ENCODE measurements at regions not wholly inside any gene's neighbourhood (a gene's known extent, or its start where the extent isn't known, plus 50 kb on each side); places are given as distances from the start of the nearest gene placed in this dataset.
A peak's percentile ranks its signal among the peaks of the same experiment; 100 is the strongest.
"Not testable (repeated sequence)": the region's sequence is repeated elsewhere in the genome, so short reads cannot be mapped to it uniquely, and the experiment has no call there.

DNA sequence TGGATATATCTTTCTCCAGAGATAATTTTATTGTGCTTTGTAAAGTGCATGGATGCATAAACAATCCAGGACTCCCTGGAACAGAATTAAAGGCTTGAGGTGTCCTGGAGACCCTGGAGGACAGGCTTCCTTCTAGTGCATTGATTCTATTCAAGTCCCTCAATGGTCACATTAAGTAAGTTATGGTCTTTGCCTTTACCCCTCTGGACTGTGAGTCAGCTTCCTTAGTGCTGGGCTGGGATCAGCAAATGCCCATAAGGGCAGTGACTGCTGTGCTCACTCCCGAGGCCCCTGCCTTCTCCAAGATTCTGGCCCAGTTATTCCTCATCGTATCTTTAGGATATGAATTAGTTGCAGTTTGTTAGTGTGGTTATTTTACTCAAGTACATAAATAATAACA lies 178.7 kb upstream of the PRSS58 start:
- no peak for DNase-seq

DNA sequence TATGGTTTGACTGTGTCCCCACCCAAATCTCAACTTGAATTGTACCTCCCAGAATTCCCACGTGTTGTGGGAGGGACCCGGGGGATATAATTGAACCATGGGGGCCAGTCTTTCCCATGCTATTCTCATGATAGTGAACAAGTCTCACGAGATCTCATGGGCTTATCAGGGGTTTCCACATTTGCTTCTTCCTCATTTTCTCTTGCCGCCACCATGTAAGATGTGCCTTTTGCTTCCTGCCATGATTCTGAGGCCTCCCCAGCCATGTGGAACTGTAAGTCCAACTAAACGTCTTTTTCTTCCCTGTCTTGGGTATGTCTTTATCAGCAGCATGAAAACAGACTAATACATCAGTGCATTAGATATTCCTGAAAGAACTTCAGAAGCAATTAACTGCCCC lies 177.7 kb upstream of the PRSS58 start:
- DNase-seq = not testable (repeated sequence)

DNA sequence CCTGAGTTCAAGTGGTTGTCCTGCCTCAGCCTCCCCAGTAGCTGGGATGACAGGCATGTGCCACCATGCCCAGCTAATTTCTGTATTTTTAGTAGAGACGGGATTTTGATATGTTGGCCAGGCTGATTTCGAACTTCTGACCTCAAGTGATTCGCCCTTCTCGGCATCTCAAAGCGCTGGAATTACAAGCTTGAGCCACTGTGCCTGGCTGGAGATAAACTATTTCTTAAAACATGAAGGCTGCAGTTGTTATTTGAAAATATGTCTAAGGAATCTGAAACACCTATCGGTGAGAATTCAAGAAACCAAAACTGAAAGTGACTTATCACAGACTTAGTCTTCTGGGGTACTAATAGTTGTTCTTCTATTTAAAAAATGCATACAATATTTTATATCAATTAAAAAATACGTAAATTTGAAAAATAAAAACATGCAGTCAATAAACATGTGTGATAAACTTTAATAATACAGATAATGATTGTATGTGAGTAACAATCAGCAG lies 176.9 kb upstream of the PRSS58 start:
- no peak for DNase-seq

DNA sequence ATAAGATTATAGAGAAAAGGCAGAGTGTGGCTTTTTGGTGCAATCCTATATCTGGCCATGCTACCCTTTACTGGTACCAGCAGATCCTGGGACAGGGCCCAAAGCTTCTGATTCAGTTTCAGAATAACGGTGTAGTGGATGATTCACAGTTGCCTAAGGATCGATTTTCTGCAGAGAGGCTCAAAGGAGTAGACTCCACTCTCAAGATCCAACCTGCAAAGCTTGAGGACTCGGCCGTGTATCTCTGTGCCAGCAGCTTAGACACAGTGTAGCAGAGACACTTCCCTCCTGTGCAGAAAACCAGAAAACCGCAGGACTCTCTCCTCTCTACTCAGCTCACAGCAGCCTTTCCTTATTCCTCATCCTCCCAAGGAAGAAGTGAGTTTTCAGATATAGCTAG lies 176.3 kb upstream of the PRSS58 start:
- DNase-seq = not testable (repeated sequence)

DNA sequence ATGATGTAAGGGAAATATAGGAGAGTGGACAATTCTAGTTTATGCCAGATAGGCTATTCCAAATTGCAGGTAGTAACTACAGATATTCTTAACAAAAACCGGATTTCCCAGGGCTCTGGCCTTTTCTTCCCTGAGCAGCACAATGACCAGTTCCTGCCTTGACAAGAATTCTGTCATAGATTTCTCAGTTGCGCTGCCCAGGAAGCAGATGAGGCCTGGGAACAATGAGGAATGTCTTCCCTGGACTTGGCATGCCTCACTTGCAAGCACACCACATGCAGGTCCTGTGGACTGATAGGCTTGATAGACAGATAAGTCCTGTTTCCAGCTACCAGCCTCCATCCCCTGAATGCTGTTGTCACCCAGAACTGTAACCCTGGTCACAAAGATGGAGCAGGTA lies 174.5 kb upstream of the PRSS58 start:
- no peak for DNase-seq

DNA sequence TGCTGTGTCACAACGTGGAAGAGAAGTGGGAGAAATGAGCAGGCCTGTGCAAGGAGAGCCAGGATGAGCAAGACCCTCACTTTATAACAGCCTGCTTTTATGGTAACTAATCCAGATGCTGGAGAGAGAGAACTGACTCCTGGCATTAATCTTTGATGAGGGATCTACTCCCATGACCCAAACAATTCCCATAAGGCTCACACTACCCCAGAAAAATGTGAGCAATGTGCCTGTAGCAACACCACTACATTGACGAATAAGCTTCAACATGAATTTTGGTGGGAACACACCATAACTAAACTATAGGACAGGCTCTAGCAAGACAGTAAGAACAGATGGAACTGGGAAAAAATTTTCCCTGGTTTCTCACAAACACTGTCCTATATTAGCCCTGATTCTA lies 173.6 kb upstream of the PRSS58 start:
- DNase-seq = no peak

DNA sequence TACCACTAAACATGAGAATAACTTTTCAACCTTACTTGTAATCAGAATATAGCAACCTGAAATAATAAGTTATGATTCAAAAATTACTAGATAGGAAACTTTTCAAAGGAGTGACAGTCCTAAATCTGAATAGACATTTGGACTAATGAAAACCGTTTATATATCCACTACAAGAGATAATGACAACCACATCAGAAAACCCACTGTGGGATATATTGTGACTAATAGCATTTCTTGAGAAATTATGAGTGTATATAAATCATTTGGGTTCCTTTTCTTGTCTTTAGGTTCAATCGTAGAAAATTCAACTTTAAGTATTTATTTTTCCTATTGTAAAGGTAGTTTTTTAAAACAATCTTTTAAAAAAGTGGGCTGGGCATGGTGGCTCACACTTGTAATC lies 170.2 kb upstream of the PRSS58 start:
- no peak for DNase-seq

DNA sequence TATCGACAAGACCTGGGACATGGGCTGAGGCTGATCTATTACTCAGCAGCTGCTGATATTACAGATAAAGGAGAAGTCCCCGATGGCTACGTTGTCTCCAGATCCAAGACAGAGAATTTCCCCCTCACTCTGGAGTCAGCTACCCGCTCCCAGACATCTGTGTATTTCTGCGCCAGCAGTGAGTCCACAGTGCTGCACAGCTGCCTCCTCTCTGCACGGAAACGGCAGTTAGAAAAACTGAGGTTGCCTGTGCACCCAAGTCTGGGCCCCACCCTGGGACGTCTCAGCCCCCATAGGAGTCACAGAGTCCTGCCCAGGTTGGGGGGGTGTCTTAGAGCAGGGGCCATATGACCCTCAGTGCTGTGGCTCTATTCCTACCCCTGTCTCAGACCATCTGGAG lies 167.4 kb upstream of the PRSS58 start:
- no peak for DNase-seq

DNA sequence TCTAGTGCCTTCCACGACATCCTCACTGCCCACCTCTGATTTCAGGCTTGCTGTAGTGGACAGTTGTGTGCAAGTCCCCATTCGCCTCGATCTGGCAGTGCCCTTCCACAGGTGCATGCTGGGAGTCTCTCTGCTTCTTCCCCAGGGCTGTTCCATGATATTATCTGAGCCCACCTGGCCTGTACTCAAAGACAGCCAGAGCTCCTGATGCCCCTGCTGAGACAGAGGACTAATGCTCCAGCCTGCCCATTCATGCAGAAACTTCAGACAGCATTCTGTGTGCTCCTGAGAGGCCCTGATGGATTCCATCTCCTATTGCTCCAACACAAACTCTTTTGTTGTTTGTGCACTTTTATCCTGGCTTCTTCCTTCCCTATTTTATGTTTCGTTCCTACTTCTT lies 164.8 kb upstream of the PRSS58 start:
- no peak for DNase-seq

DNA sequence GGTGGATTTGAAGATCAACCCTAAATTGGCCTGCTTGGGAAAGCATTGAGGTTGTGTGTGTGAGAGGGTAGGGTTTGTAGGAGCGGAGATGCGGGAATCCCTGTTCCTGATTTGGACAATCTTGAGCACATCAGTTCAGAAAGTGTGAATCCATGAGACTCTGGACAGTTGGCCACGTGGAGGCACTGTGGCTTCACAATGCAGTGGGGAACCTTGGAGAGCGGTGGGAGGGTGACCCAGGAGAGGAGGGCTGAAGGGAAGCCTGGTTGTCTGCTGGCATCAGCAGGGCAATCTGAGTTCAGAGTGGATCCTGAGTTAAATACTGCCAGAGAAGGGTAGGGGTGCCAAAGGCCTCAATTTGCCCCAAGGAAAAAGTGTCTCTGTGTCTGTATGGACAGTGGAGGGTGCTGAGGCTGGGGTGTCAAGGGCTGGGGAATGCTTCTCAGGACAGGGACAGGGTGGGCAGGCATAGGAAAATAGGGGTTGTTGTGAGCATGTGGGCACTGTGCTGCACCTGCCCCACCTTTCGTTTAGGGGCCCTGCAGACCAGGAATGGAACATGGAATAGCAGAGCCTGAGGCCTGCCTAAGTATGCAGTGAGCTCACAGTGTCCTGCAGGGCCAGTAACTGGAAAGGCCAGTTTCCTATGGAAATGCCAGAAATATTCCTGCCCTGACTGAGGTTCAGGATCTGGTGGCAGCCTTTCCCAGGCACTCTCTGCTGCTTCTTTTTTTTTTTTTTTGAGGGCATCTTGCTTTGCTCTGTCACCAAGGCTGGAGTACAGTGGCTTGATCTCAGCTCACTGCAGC lies 162.9 kb upstream of the PRSS58 start:
- DNase-seq = no peak

DNA sequence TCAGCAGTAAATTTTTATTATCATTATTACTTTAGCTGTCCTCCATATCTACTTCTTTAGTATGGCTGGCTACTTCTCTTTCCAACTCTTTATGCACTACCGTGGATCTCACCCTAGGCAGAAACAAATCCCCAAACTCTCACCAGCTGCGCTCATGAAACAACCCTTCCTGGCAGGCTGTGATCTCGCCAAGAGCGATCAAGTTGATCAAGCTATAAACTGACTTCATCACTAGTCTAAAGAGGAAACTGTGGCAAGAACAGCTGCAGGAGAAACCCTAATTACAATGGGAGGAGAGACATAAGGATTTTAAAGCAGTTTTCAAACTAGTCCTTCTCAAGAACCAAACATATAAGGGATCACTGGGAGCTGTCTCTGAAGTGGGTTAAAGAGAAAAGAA lies 160.5 kb upstream of the PRSS58 start:
- DNase-seq = no peak

DNA sequence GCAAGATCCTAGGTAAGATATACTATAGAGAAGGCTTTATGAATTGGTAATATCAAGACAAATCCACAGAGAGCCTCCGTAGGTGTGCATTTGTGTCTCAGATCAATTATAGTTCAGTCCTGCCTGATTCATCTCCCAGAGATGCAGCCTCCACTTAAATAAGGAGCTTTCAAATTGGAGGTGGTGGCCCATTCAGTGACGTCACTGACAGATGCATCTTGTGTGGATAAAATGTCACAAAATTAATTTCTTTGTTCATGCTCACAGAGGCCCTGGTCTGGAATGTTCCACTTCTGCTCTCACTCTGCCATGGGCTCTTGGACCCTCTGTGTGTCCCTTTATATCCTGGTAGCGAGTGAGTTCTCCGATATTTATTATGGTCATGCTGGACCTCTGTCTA lies 157.1 kb upstream of the PRSS58 start:
- no peak for DNase-seq

DNA sequence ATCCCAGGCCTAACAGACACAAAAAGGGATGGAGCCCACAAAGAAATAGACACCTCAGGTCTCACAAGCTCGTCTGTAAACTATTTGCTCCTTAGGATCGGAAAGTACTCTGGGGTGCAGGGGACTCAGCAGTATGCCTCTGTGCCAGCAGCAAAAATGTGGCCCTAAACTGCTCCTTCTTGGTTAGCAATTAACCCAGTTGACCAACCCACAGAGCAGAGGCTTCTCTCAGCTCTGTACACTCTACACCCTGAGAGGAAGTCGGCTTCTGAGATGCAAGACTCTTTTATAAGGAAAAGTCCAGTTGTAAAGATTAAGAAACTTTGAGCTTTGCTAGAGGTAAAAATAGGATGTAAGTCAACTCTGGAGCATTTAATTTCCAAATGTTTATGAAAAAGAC lies 156.3 kb upstream of the PRSS58 start:
- no peak for DNase-seq

DNA sequence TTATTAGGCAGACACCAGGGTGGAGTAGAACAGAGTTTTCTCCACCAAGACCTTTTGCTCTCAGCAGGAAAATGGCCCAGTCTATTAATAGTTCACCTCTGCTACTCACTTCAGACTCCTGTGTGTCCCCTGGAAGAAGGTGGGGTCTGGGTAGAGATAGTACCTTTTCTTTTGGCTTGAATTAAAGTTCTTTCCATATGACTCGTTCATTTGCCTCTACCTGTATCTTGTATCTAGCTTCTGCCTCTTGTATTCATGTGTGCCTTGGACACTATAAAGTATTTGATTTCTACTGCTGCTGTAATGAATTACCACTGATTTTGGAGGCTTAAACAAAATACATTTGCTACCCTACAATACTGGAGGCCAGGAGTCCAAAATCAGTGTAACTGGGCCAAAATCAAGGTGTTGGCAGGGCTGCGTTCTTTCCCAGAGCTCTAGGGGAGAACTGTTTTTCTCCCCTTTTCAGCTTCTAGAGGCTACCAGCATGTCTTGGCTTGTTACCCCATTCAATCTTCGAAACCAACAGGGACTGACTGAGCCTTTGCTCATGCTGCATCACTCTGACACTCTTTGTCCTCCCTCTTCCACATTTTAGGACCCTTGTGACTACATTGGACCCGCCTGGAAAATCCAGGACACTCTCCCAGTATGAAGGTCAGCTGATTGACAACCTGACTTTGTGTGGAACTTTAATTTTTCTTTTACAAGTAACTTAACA lies 155.6 kb upstream of the PRSS58 start:
- no peak for DNase-seq

DNA sequence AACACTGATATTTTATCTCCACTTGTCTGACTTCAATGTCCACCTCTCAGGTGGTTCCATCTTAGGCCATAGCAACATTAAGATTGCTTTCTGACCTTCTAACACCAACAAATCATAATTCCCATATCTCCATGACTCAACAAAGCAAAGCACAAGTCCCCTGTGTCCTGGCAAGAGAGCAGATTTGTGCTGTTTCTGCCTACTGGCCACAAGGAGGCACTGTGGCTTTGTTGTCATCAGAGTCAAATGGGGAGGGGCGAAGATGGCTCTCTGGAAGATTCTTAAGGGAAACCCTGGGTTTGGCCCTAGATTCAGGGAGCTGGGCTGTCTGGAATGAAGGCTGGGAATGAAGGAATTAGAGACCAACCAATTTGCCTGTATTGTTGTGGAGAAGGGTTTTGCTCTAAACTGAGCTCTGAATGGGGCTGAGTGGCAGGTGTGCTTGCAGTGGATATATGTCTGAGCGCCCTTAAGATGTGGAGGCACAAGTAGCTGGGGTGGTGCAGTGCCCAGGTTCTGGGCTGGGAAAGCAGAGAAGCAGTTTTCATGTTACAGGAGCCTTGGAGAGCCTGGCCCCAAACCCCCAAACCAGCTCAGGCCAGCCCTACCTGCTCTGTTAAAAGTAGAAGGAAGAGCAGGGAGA lies 154.8 kb upstream of the PRSS58 start:
- peak; percentile 32 for DNase-seq

DNA sequence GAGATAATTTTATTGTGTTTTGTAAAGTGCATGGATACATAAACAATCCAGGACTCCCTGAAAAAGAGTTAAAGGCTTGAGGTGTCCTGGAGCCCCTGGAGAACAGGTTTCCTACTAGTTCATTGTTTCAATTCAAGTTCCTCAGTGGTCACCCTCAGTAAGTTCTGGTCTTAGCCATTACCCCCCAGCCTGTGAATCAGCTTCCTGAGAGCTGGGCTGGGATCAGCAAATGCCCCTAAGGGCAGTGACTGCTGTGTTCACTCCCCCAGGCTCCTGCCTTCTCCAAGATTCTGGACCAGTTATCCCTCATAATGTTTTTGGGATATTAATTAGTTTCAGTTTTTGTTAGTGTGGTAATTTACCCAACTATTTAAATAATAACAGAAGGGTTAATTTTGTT lies 151.6 kb upstream of the PRSS58 start:
- DNase-seq = no peak

DNA sequence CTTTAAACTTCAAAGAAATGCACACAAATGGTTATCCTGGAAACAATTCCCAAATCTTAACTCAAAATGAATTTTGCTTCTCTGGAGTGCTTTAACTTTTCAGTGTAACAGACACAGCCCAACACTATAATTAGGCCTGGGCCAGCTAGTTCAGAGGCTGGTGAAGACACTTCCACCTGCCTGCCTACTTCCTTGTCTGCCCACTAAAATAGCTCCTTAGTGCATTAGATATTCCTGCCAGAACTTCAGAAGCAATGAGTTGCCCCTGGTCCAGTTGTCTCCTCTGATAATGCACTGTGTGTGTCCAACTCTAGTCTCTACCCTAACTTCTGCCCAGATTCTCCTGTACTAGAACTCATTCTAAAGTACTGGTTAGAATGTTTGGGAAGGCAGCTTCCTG lies 150.9 kb upstream of the PRSS58 start:
- no peak for DNase-seq

DNA sequence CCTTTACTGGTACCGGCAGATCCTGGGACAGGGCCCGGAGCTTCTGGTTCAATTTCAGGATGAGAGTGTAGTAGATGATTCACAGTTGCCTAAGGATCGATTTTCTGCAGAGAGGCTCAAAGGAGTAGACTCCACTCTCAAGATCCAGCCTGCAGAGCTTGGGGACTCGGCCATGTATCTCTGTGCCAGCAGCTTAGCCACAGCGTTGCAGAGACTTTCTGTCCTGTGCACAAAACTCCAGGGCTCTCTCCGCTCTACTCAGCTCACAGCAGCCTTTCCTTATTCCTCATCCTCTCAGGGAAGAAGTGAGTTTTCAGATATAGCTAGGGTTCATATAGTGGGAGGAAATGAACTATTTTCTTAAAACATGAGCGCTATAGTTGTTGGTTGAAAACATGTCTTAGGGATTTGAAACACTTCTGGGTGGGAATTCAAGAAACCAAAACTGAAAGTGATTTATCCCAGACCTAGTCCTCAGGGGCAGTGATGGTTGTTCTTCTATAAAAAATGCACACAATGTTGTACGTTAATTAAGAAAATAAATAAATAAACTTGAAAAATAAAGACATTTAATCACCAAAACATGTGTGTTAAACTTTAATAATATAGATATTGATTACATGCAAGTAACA lies 150.2 kb upstream of the PRSS58 start:
- DNase-seq = no peak

DNA sequence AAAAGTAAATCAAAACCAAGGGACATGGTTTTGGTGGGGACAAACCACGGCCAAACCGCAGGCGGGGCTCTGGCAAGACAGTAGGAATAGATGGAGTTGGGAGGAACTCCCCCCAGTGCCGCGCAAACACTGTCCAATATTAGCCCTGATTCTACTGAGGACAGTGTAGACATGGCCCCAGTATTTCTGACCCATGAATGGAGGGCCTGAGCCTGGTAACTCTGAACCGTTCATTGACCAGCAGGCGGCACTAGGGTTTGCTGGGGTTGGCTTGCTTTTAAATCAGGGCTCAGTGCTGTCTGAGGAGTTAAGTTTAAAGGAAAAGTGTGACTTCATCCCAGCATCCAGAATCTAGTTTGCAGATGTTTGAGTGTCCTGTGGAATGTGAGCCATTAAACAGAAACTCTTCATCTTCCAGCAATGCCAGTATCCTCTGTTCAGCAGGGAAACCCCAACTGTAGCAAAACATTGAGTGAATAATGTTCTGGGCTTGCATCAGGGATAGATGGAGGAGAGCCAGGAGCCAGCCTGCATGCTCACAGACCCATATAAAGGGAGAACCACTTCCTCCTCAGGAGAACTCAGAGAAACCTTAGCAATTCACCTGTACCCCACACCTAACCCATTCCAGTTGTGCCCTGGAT lies 147.4 kb upstream of the PRSS58 start:
- no peak for DNase-seq

DNA sequence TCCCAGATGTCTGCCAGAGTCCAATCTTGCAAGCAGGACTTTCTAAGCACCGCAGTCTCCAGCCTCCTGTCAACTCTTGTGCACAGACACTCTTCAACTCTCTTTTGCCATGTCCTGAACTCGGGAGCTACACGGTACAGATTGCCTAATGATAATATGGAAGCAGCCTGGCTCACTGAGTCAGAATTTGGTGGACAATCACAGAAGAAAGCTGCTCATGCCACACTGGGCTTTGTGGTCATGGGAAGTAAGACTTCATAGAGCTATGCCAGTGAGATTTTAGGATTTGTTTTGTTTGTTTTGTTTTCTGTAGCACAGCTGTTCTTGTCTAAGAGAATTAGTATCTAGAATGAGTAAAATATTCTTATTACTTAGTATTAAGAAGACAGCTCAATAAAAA lies 144.1 kb upstream of the PRSS58 start:
- DNase-seq = no peak

DNA sequence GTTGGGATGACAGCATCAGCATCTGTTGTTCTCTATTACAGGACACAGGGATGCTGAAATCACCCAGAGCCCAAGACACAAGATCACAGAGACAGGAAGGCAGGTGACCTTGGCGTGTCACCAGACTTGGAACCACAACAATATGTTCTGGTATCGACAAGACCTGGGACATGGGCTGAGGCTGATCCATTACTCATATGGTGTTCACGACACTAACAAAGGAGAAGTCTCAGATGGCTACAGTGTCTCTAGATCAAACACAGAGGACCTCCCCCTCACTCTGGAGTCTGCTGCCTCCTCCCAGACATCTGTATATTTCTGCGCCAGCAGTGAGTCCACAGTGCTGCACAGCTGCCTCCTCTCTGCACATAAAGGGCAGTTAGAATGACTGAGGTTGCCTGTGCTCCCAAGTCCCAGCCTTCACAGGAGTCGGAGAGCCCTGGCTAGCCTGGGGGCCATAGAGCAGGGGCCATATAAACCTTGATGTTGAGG lies 142.2 kb upstream of the PRSS58 start:
- DNase-seq = no peak

DNA sequence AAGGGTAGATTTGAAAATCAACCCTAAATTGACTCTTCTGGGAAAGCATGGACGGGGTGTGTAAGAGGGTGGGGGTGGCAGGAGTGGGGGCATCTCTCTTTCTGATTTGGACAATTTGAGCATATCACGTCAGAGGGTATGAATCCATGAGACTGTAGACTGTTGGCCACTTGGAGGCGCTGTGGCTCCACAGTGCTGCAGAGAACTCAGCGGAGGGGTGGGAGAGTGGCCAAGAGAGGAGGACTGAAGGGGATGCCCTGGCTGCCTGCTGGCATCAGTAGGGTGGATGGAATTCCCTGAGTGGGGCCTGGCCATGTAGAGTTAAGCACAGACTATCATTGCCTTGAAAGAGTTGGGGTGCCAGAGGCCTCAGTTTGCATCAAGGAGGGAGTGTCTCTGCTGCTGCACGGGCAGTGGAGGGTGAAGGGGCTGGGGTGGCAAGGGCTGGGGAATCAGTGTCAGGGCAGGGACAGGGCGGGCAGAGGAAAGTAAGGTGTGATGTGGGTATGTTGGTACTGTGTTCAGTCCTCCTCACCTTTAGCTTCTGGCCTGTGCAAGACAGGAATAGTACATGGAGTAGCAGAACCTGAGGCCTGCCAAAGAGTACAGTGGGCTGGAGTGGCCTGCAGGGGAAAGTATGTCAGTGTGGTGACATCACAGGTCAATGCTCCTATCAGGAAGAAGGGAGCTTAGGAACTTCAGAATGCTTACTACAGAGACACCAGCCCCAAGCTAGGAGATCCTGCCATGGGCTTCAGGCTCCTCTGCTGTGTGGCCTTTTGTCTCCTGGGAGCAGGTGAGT lies 133.5 kb upstream of the PRSS58 start:
- peak; percentile 43 for DNase-seq

Measured in activated CD4-positive, CD25-positive, alpha-beta regulatory T cell treated with anti-CD3 and anti-CD28 coated beads, Interleukin-2, amount 50 U/mL, for 72 hours (primary cell).